GM23338 (cell line): ENCODE measurements at regions not wholly inside any gene's neighbourhood (a gene's known extent, or its start where the extent isn't known, plus 50 kb on each side); places are given as distances from the start of the nearest gene placed in this dataset.

Experiments used
- ATAC-seq: fragments of 200-7000 bp; cut with Tn5 transposase; 3 replicates; pipeline ENCODE4 v1.9.1; 2020
- DNase-seq: peaks from one replicate; pipeline ENCODE4 v3.0.0-alpha.2; 2015; ENCODE audit warnings: low spot score
- H2AFZ ChIP-seq: fragments of 200-600 bp; sonication (generic); 2 replicates; pipeline ENCODE4 v1.8.0; 2016; ENCODE audit warnings: antibody characterized with exemption, mild to moderate bottlenecking, moderate library complexity
- H3F3A ChIP-seq: fragments of 200-600 bp; sonication (generic); replicated peaks from 2 replicates; pipeline ENCODE4 v1.8.0; 2017; ENCODE audit warnings: antibody characterized with exemption, mixed run types, low read depth
- H3K27ac ChIP-seq: fragments of 200-600 bp; sonication (generic); 2 replicates; pipeline ENCODE4 v1.6.1; 2016; ENCODE audit warnings: low read depth
- H3K27me3 ChIP-seq: fragments of 200-600 bp; sonication (generic); 2 replicates; pipeline ENCODE4 v1.8.0; 2016; ENCODE audit warnings: mild to moderate bottlenecking, mixed run types, moderate library complexity; ENCODE audit not compliant: insufficient read depth
- H3K36me3 ChIP-seq: fragments of 200-600 bp; sonication (generic); 2 replicates; pipeline ENCODE4 v1.8.0; 2016; ENCODE audit warnings: mild to moderate bottlenecking; ENCODE audit not compliant: insufficient read depth
- H3K4me1 ChIP-seq: fragments of 200-600 bp; sonication (generic); 2 replicates; pipeline ENCODE4 v1.8.0; 2016; ENCODE audit warnings: mild to moderate bottlenecking, moderate library complexity; ENCODE audit not compliant: insufficient read depth
- H3K4me2 ChIP-seq: fragments of 200-600 bp; sonication (generic); 2 replicates; pipeline ENCODE4 v1.7.1; 2017; ENCODE audit warnings: mixed run types
- H3K4me3 ChIP-seq: fragments of 200-600 bp; sonication (generic); 2 replicates; pipeline ENCODE4 v1.6.1; 2016; ENCODE audit warnings: mixed run types
- H3K79me2 ChIP-seq: fragments of 200-600 bp; sonication (generic); replicated peaks from 2 replicates; pipeline ENCODE4 v1.8.0; 2017; ENCODE audit warnings: mild to moderate bottlenecking; ENCODE audit not compliant: insufficient read depth
- H3K9me2 ChIP-seq: fragments of 200-600 bp; sonication (generic); 2 replicates; pipeline ENCODE4 v1.8.0; 2017; ENCODE audit not compliant: insufficient read depth
- H4K20me1 ChIP-seq: fragments of 200-600 bp; sonication (generic); replicated peaks from 2 replicates; pipeline ENCODE4 v1.8.0; 2017; ENCODE audit warnings: mild to moderate bottlenecking; ENCODE audit not compliant: insufficient read depth
- H3K27ac Mint-ChIP-seq: 2 replicates; pipeline ENCODE4 v1.8.0; 2020; ENCODE audit warnings: inconsistent platforms, mild to moderate bottlenecking, moderate library complexity, mixed read lengths
- H3K27me3 Mint-ChIP-seq: 3 replicates; pipeline ENCODE4 v1.8.0; 2022; ENCODE audit warnings: low read depth, mild to moderate bottlenecking, moderate library complexity, mixed read lengths, inconsistent platforms; ENCODE audit not compliant: insufficient read depth, poor library complexity
- H3K36me3 Mint-ChIP-seq: 3 replicates; pipeline ENCODE4 v1.8.0; 2021; ENCODE audit warnings: low read depth, mild to moderate bottlenecking, inconsistent platforms, moderate library complexity, mixed read lengths
- H3K4me1 Mint-ChIP-seq: 3 replicates; pipeline ENCODE4 v1.8.0; 2020; ENCODE audit warnings: mild to moderate bottlenecking, inconsistent platforms, mixed read lengths
- H3K4me3 Mint-ChIP-seq: 3 replicates; pipeline ENCODE4 v1.8.0; 2021; ENCODE audit warnings: moderate library complexity, mild to moderate bottlenecking, inconsistent platforms, mixed read lengths
- H3K9me3 Mint-ChIP-seq: 3 replicates; pipeline ENCODE4 v1.8.0; 2020; ENCODE audit warnings: moderate library complexity, mild to moderate bottlenecking, inconsistent platforms, mixed read lengths
- CREB1 ChIP-seq: fragments of 250-450 bp; sonication (Bioruptor Pico); IDR thresholded peaks from 2 replicates; pipeline ENCODE4 v1.5.0; 2020; ENCODE audit warnings: low read depth, mild to moderate bottlenecking, moderate library complexity
- CTCF ChIP-seq, 2 experiments: fragments of 200-600 bp in 1 of 2; sonication (generic) in 1 of 2; conservative IDR thresholded peaks; 2 replicates each; pipeline versions ENCODE4 v1.5.1 to v1.6.1; 2016 to 2017; ENCODE audit warnings: antibody characterized with exemption in 2 of 2, low read depth in 2 of 2, mild to moderate bottlenecking in 2 of 2, moderate library complexity in 1 of 2
- ETS1 ChIP-seq: IDR thresholded peaks from 2 replicates; pipeline ENCODE4 v1.6.1; 2016; ENCODE audit warnings: antibody characterized with exemption
- EZH2 ChIP-seq: fragments of 200-600 bp; sonication (generic); IDR thresholded peaks from one replicate; pipeline ENCODE4 v1.8.0; 2017; ENCODE audit warnings: antibody characterized with exemption, mild to moderate bottlenecking, low read depth; ENCODE audit not compliant: unreplicated experiment
- EZH2phosphoT487 ChIP-seq: fragments of 200-600 bp; sonication (generic); IDR thresholded peaks from one replicate; pipeline ENCODE4 v1.8.1; 2018; ENCODE audit warnings: antibody characterized with exemption; ENCODE audit not compliant: unreplicated experiment
- JUNB ChIP-seq: IDR thresholded peaks from one replicate; pipeline ENCODE4 v1.6.1; 2016; ENCODE audit warnings: antibody characterized with exemption; ENCODE audit not compliant: unreplicated experiment
- NANOG ChIP-seq: IDR thresholded peaks from 2 replicates; pipeline ENCODE4 v1.6.1; 2016; ENCODE audit warnings: antibody characterized with exemption, borderline replicate concordance
- POLR2AphosphoS5 ChIP-seq: IDR thresholded peaks from 2 replicates; pipeline ENCODE4 v1.6.1; 2016; ENCODE audit warnings: antibody characterized with exemption, low read depth
- STAT1 ChIP-seq: IDR thresholded peaks from one replicate; pipeline ENCODE4 v1.6.1; 2016; ENCODE audit warnings: antibody characterized with exemption; ENCODE audit not compliant: unreplicated experiment
- ZNF114 ChIP-seq: fragments of 250-450 bp; sonication (Bioruptor Pico); IDR thresholded peaks from 2 replicates; pipeline ENCODE4 v1.5.0; 2020; ENCODE audit warnings: mild to moderate bottlenecking, moderate library complexity
- ZNF331 ChIP-seq: fragments of 250-450 bp; sonication (Bioruptor Pico); IDR thresholded peaks from 2 replicates; pipeline ENCODE4 v1.5.0; 2020; ENCODE audit warnings: low read depth, mild to moderate bottlenecking, moderate library complexity
- TF ChIP-seq, protein P1 (sequence below): IDR thresholded peaks from one replicate; pipeline ENCODE4 v1.6.1; 2018; ENCODE audit warnings: antibody characterized with exemption; ENCODE audit not compliant: unreplicated experiment
- TF ChIP-seq, protein P2 (sequence below): fragments of 250-450 bp; sonication (Bioruptor Pico); IDR thresholded peaks from 2 replicates; pipeline ENCODE4 v1.5.0; 2020; ENCODE audit warnings: mild to moderate bottlenecking, moderate library complexity

- H3K4me1 Mint-ChIP-seq: peaks cover 5% of the 10 kb centered on the region; the same call in 2 of the 3 replicates
- TF ChIP-seq JUNB (no peak), CTCF (conservative IDR thresholded peaks at IDR 0.05; ENCODE audit: low read depth in 2 of 2) (no peak), POLR2AphosphoS5 (no peak), STAT1 (no peak), EZH2 (no peak), ETS1 (no peak), NANOG (no peak), EZH2phosphoT487 (no peak), ZNF331 (no peak), ZNF114 (CRISPR knock-in tag) (no peak), CREB1 (CRISPR knock-in tag) (no peak)
- TF ChIP-seq, protein P1, sequence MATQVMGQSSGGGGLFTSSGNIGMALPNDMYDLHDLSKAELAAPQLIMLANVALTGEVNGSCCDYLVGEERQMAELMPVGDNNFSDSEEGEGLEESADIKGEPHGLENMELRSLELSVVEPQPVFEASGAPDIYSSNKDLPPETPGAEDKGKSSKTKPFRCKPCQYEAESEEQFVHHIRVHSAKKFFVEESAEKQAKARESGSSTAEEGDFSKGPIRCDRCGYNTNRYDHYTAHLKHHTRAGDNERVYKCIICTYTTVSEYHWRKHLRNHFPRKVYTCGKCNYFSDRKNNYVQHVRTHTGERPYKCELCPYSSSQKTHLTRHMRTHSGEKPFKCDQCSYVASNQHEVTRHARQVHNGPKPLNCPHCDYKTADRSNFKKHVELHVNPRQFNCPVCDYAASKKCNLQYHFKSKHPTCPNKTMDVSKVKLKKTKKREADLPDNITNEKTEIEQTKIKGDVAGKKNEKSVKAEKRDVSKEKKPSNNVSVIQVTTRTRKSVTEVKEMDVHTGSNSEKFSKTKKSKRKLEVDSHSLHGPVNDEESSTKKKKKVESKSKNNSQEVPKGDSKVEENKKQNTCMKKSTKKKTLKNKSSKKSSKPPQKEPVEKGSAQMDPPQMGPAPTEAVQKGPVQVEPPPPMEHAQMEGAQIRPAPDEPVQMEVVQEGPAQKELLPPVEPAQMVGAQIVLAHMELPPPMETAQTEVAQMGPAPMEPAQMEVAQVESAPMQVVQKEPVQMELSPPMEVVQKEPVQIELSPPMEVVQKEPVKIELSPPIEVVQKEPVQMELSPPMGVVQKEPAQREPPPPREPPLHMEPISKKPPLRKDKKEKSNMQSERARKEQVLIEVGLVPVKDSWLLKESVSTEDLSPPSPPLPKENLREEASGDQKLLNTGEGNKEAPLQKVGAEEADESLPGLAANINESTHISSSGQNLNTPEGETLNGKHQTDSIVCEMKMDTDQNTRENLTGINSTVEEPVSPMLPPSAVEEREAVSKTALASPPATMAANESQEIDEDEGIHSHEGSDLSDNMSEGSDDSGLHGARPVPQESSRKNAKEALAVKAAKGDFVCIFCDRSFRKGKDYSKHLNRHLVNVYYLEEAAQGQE: no peak
- TF ChIP-seq, protein P2, sequence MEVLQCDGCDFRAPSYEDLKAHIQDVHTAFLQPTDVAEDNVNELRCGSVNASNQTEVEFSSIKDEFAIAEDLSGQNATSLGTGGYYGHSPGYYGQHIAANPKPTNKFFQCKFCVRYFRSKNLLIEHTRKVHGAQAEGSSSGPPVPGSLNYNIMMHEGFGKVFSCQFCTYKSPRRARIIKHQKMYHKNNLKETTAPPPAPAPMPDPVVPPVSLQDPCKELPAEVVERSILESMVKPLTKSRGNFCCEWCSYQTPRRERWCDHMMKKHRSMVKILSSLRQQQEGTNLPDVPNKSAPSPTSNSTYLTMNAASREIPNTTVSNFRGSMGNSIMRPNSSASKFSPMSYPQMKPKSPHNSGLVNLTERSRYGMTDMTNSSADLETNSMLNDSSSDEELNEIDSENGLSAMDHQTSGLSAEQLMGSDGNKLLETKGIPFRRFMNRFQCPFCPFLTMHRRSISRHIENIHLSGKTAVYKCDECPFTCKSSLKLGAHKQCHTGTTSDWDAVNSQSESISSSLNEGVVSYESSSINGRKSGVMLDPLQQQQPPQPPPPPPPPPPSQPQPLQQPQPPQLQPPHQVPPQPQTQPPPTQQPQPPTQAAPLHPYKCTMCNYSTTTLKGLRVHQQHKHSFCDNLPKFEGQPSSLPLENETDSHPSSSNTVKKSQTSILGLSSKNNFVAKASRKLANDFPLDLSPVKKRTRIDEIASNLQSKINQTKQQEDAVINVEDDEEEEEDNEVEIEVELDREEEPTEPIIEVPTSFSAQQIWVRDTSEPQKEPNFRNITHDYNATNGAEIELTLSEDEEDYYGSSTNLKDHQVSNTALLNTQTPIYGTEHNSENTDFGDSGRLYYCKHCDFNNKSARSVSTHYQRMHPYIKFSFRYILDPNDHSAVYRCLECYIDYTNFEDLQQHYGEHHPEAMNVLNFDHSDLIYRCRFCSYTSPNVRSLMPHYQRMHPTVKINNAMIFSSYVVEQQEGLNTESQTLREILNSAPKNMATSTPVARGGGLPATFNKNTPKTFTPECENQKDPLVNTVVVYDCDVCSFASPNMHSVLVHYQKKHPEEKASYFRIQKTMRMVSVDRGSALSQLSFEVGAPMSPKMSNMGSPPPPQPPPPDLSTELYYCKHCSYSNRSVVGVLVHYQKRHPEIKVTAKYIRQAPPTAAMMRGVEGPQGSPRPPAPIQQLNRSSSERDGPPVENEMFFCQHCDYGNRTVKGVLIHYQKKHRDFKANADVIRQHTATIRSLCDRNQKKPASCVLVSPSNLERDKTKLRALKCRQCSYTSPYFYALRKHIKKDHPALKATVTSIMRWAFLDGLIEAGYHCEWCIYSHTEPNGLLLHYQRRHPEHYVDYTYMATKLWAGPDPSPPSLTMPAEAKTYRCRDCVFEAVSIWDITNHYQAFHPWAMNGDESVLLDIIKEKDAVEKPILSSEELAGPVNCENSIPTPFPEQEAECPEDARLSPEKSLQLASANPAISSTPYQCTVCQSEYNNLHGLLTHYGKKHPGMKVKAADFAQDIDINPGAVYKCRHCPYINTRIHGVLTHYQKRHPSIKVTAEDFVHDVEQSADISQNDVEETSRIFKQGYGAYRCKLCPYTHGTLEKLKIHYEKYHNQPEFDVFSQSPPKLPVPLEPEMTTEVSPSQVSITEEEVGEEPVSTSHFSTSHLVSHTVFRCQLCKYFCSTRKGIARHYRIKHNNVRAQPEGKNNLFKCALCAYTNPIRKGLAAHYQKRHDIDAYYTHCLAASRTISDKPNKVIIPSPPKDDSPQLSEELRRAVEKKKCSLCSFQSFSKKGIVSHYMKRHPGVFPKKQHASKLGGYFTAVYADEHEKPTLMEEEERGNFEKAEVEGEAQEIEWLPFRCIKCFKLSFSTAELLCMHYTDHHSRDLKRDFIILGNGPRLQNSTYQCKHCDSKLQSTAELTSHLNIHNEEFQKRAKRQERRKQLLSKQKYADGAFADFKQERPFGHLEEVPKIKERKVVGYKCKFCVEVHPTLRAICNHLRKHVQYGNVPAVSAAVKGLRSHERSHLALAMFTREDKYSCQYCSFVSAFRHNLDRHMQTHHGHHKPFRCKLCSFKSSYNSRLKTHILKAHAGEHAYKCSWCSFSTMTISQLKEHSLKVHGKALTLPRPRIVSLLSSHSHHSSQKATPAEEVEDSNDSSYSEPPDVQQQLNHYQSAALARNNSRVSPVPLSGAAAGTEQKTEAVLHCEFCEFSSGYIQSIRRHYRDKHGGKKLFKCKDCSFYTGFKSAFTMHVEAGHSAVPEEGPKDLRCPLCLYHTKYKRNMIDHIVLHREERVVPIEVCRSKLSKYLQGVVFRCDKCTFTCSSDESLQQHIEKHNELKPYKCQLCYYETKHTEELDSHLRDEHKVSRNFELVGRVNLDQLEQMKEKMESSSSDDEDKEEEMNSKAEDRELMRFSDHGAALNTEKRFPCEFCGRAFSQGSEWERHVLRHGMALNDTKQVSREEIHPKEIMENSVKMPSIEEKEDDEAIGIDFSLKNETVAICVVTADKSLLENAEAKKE (CRISPR knock-in tag): no peak
- Histone ChIP-seq H3F3A (no peaks in the 10 kb centered on the region), H3K4me2 (no peak overlapping the region), H3K4me3 (no peak overlapping the region), H3K4me1 (peaks cover 5% of the 10 kb centered on the region; the same call in 1 of the 2 replicates), H3K27ac (no peak overlapping the region), H2AFZ (no peak overlapping the region), H4K20me1 (no peaks in the 10 kb centered on the region), H3K27me3 (no peaks in the 10 kb centered on the region), H3K9me2 (no peaks in the 10 kb centered on the region), H3K79me2 (no peaks in the 10 kb centered on the region), H3K36me3 (no peaks in the 10 kb centered on the region)
- ATAC-seq (no peak), DNase-seq (no peak)
- no peaks in the 10 kb centered on the region for H3K36me3 Mint-ChIP-seq
- no peak overlapping the region for H3K4me3 Mint-ChIP-seq
- no peaks in the 10 kb centered on the region for H3K9me3 Mint-ChIP-seq
- H3K27me3 Mint-ChIP-seq: peaks cover 1% of the 10 kb centered on the region
- no peak overlapping the region for H3K27ac Mint-ChIP-seq
Measured at GRCh38 chr7:25845464-25845863, 306.5 kb upstream of the NFE2L3 start.
